Cardiac muscle cell (in vitro differentiated cells and primary cell): ENCODE measurements at regions not wholly inside any gene's neighbourhood (a gene's known extent, or its start where the extent isn't known, plus 50 kb on each side); places are given as distances from the start of the nearest gene placed in this dataset.
"Not testable (repeated sequence)": the region's sequence is repeated elsewhere in the genome, so short reads cannot be mapped to it uniquely, and the experiment has no call there.

Source experiments
- DNase-seq, 2 donors: peaks; one replicate each; pipeline versions ENCODE4 v3.0.0 to v3.0.0-alpha.2; 2010 to 2017; ENCODE audit warnings: low read depth in 1 of 2, low spot score in 1 of 2
- H3K27ac ChIP-seq: fragments of 200-600 bp; sonication (generic); 2 replicates; pipeline ENCODE4 v1.5.1; 2016
- H3K27me3 ChIP-seq: fragments of 200-600 bp; sonication (generic); 2 replicates; pipeline ENCODE4 v1.6.0; 2016; ENCODE audit warnings: control low read depth
- H3K36me3 ChIP-seq: fragments of 200-600 bp; sonication (generic); 2 replicates; pipeline ENCODE4 v1.5.1; 2016; ENCODE audit warnings: control low read depth
- H3K4me1 ChIP-seq: fragments of 200-600 bp; sonication (generic); 2 replicates; pipeline ENCODE4 v1.8.1; 2017; ENCODE audit warnings: low read depth, mild to moderate bottlenecking, mixed run types
- H3K4me3 ChIP-seq: fragments of 200-600 bp; sonication (generic); 2 replicates; pipeline ENCODE4 v1.5.1; 2016; ENCODE audit warnings: mild to moderate bottlenecking
- H3K9me3 ChIP-seq: fragments of 200-600 bp; sonication (generic); 2 replicates; pipeline ENCODE4 v1.5.1; 2017; ENCODE audit warnings: low read depth, mild to moderate bottlenecking, control low read depth
- CTCF ChIP-seq: IDR thresholded peaks from 2 replicates; pipeline ENCODE4 v1.5.1; 2012; ENCODE audit warnings: low read depth, mild to moderate bottlenecking, low read length

- DNase-seq, result peak; percentile 19 to 85
- no peaks in the 10 kb centered on the region for H3K36me3 ChIP-seq
- no peak overlapping the region for H3K4me3 ChIP-seq
- H3K4me1 ChIP-seq, result no peaks in the 10 kb centered on the region
- TF ChIP-seq CTCF, result no peak
- H3K27me3 ChIP-seq, result peaks cover 15% of the 10 kb centered on the region
- no peak overlapping the region for H3K27ac ChIP-seq
- no peaks in the 10 kb centered on the region for H3K9me3 ChIP-seq
These were observed 82.8 kb downstream of the CPZ start for GRCh38 chr4:8675383-8675782.

- Histone ChIP-seq H3K4me3 (no peak overlapping the region), H3K36me3 (no peaks in the 10 kb centered on the region), H3K27ac (no peak overlapping the region), H3K9me3 (no peaks in the 10 kb centered on the region), H3K27me3 (peaks cover 8% of the 10 kb centered on the region), H3K4me1 (no peaks in the 10 kb centered on the region)
- TF ChIP-seq CTCF, result no peak
- DNase-seq, result no peak
These were observed 81.8 kb downstream of the CPZ start for GRCh38 chr4:8674311-8674885.

- not testable (repeated sequence) for H3K9me3 ChIP-seq, H3K4me3 ChIP-seq, H3K36me3 ChIP-seq, DNase-seq, H3K4me1 ChIP-seq, H3K27ac ChIP-seq
- H3K27me3 ChIP-seq, result peaks cover 13% of the 10 kb centered on the region
These were observed 80.5 kb downstream of the CPZ start for GRCh38 chr4:8673106-8673505.

GRCh38 chr4:8672486-8672885, 79.9 kb downstream of the CPZ start:
- no peak for DNase-seq
- no peak for TF ChIP-seq CTCF
- Histone ChIP-seq H3K27me3 (peaks cover 13% of the 10 kb centered on the region), H3K36me3 (no peaks in the 10 kb centered on the region), H3K27ac (no peak overlapping the region), H3K4me3 (no peak overlapping the region), H3K9me3 (no peaks in the 10 kb centered on the region), H3K4me1 (no peaks in the 10 kb centered on the region)

- H3K27ac ChIP-seq, result no peak overlapping the region
- no peak for TF ChIP-seq CTCF
- H3K9me3 ChIP-seq, result no peaks in the 10 kb centered on the region
- H3K27me3 ChIP-seq, result peaks cover 13% of the 10 kb centered on the region
- H3K4me3 ChIP-seq, result no peak overlapping the region
- H3K36me3 ChIP-seq, result no peaks in the 10 kb centered on the region
- H3K4me1 ChIP-seq, result no peaks in the 10 kb centered on the region
- DNase-seq, result no peak
These were observed 79.2 kb downstream of the CPZ start for GRCh38 chr4:8671712-8672290.
